ENCODE measurements at regions not wholly inside any gene's neighbourhood (a gene's known extent, or its start where the extent isn't known, plus 50 kb on each side); places are given as distances from the start of the nearest gene placed in this dataset.
"Not testable (repeated sequence)": the region's sequence is repeated elsewhere in the genome, so short reads cannot be mapped to it uniquely, and the experiment has no call there.

DNA sequence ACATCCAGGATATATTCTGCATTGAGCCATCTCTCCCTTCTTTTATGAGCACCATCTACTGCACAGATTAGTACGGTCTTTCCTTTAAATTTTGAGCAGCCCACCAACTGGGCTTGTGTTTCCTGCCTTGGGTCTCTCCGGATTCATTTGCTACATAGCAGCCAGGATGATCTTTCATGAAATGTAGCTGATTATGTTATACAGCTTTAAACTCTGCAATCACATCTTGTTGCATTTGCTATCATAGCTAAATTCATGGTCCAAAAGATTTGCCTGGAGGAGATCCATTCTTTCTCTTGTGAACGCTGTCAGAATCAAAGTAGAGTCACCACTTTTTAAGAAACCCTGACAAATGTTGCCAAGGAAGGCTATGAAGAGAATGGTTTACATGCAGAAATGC lies 215.1 kb upstream of the LRRTM4 start:
- H3K4me1 Mint-ChIP-seq, result no peaks in the 10 kb centered on the region
- Histone ChIP-seq H3K36me3 (replicated peaks in 1 of 2; ENCODE audit: control insufficient read depth in 1 of 2, insufficient read depth in 2 of 2, low read length in 2 of 2) (no peaks in the 10 kb centered on the region), H3K4me1 (ENCODE audit: control insufficient read depth in 1 of 2, insufficient read depth in 2 of 2, low read length in 2 of 2) (no peaks in the 10 kb centered on the region), H3K4me3 (replicated peaks in 1 of 3; ENCODE audit: low read depth in 2 of 3, low read length in 3 of 3) (no peak overlapping the region), H2AFZ (ENCODE audit: insufficient read depth, low read depth, low read length, poor library complexity, severe bottlenecking) (no peak overlapping the region), H3K79me2 (ENCODE audit: insufficient read depth, low read length) (no peaks in the 10 kb centered on the region), H3K27me3 (ENCODE audit: control insufficient read depth in 2 of 2, insufficient read depth in 2 of 2, low read length in 2 of 2) (no peaks in the 10 kb centered on the region), H3K9me3 (replicated peaks in 1 of 2; ENCODE audit: control insufficient read depth in 1 of 2, insufficient read depth in 1 of 2, low read length in 2 of 2) (peaks cover 0 to 7% of the 10 kb centered on the region in 2 donors), H3K9ac (ENCODE audit: insufficient read depth, low read length, poor library complexity, severe bottlenecking) (no peak overlapping the region), H3K27ac (ENCODE audit: low read depth in 1 of 2, low read length in 2 of 2) (no peak overlapping the region), H3K4me2 (replicated peaks; ENCODE audit: extremely low read depth, low read length, poor library complexity, severe bottlenecking) (no peak overlapping the region), H4K20me1 (ENCODE audit: insufficient read depth, low read length) (no peaks in the 10 kb centered on the region)
- H3K27ac Mint-ChIP-seq, result no peak overlapping the region
- H3K4me3 Mint-ChIP-seq, result no peak overlapping the region
- TF ChIP-seq, protein P1, sequence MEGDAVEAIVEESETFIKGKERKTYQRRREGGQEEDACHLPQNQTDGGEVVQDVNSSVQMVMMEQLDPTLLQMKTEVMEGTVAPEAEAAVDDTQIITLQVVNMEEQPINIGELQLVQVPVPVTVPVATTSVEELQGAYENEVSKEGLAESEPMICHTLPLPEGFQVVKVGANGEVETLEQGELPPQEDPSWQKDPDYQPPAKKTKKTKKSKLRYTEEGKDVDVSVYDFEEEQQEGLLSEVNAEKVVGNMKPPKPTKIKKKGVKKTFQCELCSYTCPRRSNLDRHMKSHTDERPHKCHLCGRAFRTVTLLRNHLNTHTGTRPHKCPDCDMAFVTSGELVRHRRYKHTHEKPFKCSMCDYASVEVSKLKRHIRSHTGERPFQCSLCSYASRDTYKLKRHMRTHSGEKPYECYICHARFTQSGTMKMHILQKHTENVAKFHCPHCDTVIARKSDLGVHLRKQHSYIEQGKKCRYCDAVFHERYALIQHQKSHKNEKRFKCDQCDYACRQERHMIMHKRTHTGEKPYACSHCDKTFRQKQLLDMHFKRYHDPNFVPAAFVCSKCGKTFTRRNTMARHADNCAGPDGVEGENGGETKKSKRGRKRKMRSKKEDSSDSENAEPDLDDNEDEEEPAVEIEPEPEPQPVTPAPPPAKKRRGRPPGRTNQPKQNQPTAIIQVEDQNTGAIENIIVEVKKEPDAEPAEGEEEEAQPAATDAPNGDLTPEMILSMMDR (IDR thresholded peaks at IDR 0.05), result no peak
- no peak for DNase-seq
- peaks cover 0 to 14% (median 2%) of the 10 kb centered on the region in 7 donors for H3K9me3 Mint-ChIP-seq
- intact Hi-C loops (cut with micrococcal nuclease), result no loop called here
- H3K36me3 Mint-ChIP-seq, result no peaks in the 10 kb centered on the region
- WGBS (ENCODE audit: insufficient coverage), result 63% methylated on average over 3 of the region's 3 CpGs
- no peaks in the 10 kb centered on the region for H3K27me3 Mint-ChIP-seq (ENCODE audit: low read depth in 3 of 3)

DNA sequence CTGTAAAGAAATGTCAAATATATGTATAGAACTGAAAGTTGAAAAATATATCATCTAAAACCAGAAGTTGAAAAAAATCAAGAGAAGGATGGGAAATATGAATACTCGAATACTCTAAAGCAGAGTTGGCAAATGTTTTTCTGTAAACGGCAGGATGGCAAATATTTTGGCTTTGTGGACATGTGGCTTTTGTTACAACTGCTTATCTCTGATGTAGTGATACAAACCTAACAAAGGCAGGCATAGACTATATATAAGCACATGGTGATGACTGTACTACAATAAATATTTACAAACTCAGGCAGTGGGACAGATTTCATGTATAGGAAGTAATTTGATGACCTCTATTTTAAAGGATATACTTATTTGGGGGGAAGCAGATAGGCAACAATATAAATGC lies 224.6 kb upstream of the LRRTM4 start:
- no peaks in the 10 kb centered on the region for H3K36me3 Mint-ChIP-seq
- DNase-seq, result no peak
- no peak overlapping the region for H3K4me3 Mint-ChIP-seq
- Histone ChIP-seq H3K9me3 (replicated peaks in 1 of 2; ENCODE audit: control insufficient read depth in 1 of 2, insufficient read depth in 1 of 2, low read length in 2 of 2) (no peaks in the 10 kb centered on the region), H3K4me2 (replicated peaks; ENCODE audit: extremely low read depth, low read length, poor library complexity, severe bottlenecking) (no peak overlapping the region), H3K4me3 (replicated peaks in 1 of 3; ENCODE audit: low read depth in 2 of 3, low read length in 3 of 3) (no peak overlapping the region), H2AFZ (ENCODE audit: insufficient read depth, low read depth, low read length, poor library complexity, severe bottlenecking) (no peak overlapping the region), H3K27me3 (ENCODE audit: control insufficient read depth in 2 of 2, insufficient read depth in 2 of 2, low read length in 2 of 2) (no peaks in the 10 kb centered on the region), H3K27ac (ENCODE audit: low read depth in 1 of 2, low read length in 2 of 2) (no peak overlapping the region), H3K36me3 (replicated peaks in 1 of 2; ENCODE audit: control insufficient read depth in 1 of 2, insufficient read depth in 2 of 2, low read length in 2 of 2) (no peaks in the 10 kb centered on the region), H3K79me2 (ENCODE audit: insufficient read depth, low read length) (no peaks in the 10 kb centered on the region), H4K20me1 (ENCODE audit: insufficient read depth, low read length) (no peaks in the 10 kb centered on the region), H3K4me1 (ENCODE audit: control insufficient read depth in 1 of 2, insufficient read depth in 2 of 2, low read length in 2 of 2) (no peaks in the 10 kb centered on the region), H3K9ac (ENCODE audit: insufficient read depth, low read length, poor library complexity, severe bottlenecking) (no peak overlapping the region)
- H3K9me3 Mint-ChIP-seq, result peaks cover 0 to 8% (median 3%) of the 10 kb centered on the region in 7 donors
- TF ChIP-seq, protein P1 (IDR thresholded peaks at IDR 0.05), result no peak
- no CpG with 5 or more reads among the region's 2 CpGs for WGBS (ENCODE audit: insufficient coverage)
- intact Hi-C loops (cut with micrococcal nuclease), result no loop called here
- H3K27me3 Mint-ChIP-seq (ENCODE audit: low read depth in 3 of 3), result peaks cover 0 to 1% (median 0%) of the 10 kb centered on the region in 3 donors
- H3K4me1 Mint-ChIP-seq, result no peaks in the 10 kb centered on the region
- H3K27ac Mint-ChIP-seq, result no peak overlapping the region

DNA sequence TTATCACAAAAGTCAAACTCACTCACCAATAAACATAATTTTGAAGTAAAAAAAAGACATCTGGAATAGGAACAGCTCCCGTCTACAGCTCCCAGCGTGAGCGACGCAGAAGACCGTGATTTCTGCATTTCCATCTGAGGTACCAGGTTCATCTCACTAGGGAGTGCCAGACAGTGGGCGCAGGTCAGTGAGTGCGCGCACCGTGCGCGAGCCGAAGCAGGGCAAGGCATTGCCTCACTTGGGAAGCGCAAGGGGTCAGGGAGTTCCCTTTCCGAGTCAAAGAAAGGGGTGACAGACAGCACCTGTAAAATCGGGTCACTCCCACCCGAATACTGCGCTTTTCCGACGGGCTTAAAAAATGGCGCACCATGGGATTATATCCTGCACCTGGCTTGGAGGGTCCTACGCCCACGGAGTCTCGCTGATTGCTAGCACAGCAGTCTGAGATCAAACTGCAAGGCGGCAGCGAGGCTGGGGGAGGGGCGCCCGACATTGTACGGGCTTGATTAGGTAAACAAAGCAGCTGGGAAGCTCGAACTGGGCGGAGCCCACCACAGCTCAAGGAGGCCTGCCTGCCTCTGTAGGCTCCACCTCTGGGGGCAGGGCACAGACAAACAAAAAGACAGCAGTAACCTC lies 231.7 kb upstream of the LRRTM4 start:
- H3K27ac ChIP-seq (ENCODE audit: low read depth in 1 of 2, low read length in 2 of 2); H3K4me3 Mint-ChIP-seq; H2AFZ ChIP-seq (ENCODE audit: insufficient read depth, low read depth, low read length, poor library complexity, severe bottlenecking); DNase-seq; H3K27me3 Mint-ChIP-seq (ENCODE audit: low read depth in 3 of 3); H3K27me3 ChIP-seq (ENCODE audit: control insufficient read depth in 2 of 2, insufficient read depth in 2 of 2, low read length in 2 of 2); H3K9ac ChIP-seq (ENCODE audit: insufficient read depth, low read length, poor library complexity, severe bottlenecking); H3K4me1 Mint-ChIP-seq; H3K36me3 Mint-ChIP-seq; H3K79me2 ChIP-seq (ENCODE audit: insufficient read depth, low read length); H3K4me2 ChIP-seq (replicated peaks; ENCODE audit: extremely low read depth, low read length, poor library complexity, severe bottlenecking); H3K4me3 ChIP-seq (replicated peaks in 1 of 3; ENCODE audit: low read depth in 2 of 3, low read length in 3 of 3); H3K36me3 ChIP-seq (replicated peaks in 1 of 2; ENCODE audit: control insufficient read depth in 1 of 2, insufficient read depth in 2 of 2, low read length in 2 of 2); intact Hi-C loops (cut with micrococcal nuclease); H4K20me1 ChIP-seq (ENCODE audit: insufficient read depth, low read length); H3K27ac Mint-ChIP-seq; H3K9me3 ChIP-seq (replicated peaks in 1 of 2; ENCODE audit: control insufficient read depth in 1 of 2, insufficient read depth in 1 of 2, low read length in 2 of 2); H3K4me1 ChIP-seq (ENCODE audit: control insufficient read depth in 1 of 2, insufficient read depth in 2 of 2, low read length in 2 of 2): not testable (repeated sequence)
- peaks cover 0 to 13% (median 6%) of the 10 kb centered on the region in 7 donors for H3K9me3 Mint-ChIP-seq
- 95% methylated on average over 22 of the region's 30 CpGs for WGBS (ENCODE audit: insufficient coverage)

Data from CD14-positive monocyte (primary cell).